Muscle layer of duodenum (tissue), 2 donors: ENCODE measurements at regions not wholly inside any gene's neighbourhood (a gene's known extent, or its start where the extent isn't known, plus 50 kb on each side); places are given as distances from the start of the nearest gene placed in this dataset.

Experiments used
- H3K27ac ChIP-seq: one replicate; pipeline ENCODE4 v1.7.0; 2013; ENCODE audit warnings: mild to moderate bottlenecking, low read length
- H3K27me3 ChIP-seq: one replicate; pipeline ENCODE4 v1.7.0; 2013; ENCODE audit warnings: low read depth, mild to moderate bottlenecking, control low read depth, low read length
- H3K36me3 ChIP-seq, 2 donors: one replicate each; pipeline ENCODE4 v1.7.0; 2013; ENCODE audit warnings: low read length in 2 of 2, control low read depth in 1 of 2, mild to moderate bottlenecking in 1 of 2; ENCODE audit not compliant: insufficient read depth in 2 of 2, control insufficient read depth in 1 of 2
- H3K4me1 ChIP-seq, 2 donors: one replicate each; pipeline ENCODE4 v1.7.0; 2013; ENCODE audit warnings: low read length in 2 of 2, mild to moderate bottlenecking in 2 of 2, control low read depth in 1 of 2, moderate library complexity in 1 of 2; ENCODE audit not compliant: insufficient read depth in 2 of 2, control insufficient read depth in 1 of 2
- H3K4me3 ChIP-seq, 2 donors: one replicate each; pipeline ENCODE4 v1.7.0; 2013; ENCODE audit warnings: low read length in 2 of 2, low read depth in 1 of 2, mild to moderate bottlenecking in 1 of 2
- H3K9me3 ChIP-seq, 2 donors: one replicate each; pipeline ENCODE4 v1.7.0; 2013; ENCODE audit warnings: low read length in 2 of 2, control low read depth in 1 of 2, mild to moderate bottlenecking in 1 of 2; ENCODE audit not compliant: control insufficient read depth in 1 of 2
- donor health status: healthy.

- H3K36me3 ChIP-seq, result no peaks in the 10 kb centered on the region
- H3K4me3 ChIP-seq, result no peak overlapping the region
- no peak overlapping the region for H3K27ac ChIP-seq
- no peaks in the 10 kb centered on the region for H3K27me3 ChIP-seq
- H3K9me3 ChIP-seq, result no peaks in the 10 kb centered on the region
- no peaks in the 10 kb centered on the region for H3K4me1 ChIP-seq
Observed at GRCh38 chr2:41896186-41896846, 151.5 kb upstream of the PKDCC start.

- Histone ChIP-seq H3K9me3 (no peaks in the 10 kb centered on the region), H3K4me1 (no peaks in the 10 kb centered on the region), H3K4me3 (no peak overlapping the region), H3K36me3 (no peaks in the 10 kb centered on the region), H3K27ac (no peak overlapping the region), H3K27me3 (no peaks in the 10 kb centered on the region)
Observed at GRCh38 chr2:41899189-41899588, 148.6 kb upstream of the PKDCC start.

DNA sequence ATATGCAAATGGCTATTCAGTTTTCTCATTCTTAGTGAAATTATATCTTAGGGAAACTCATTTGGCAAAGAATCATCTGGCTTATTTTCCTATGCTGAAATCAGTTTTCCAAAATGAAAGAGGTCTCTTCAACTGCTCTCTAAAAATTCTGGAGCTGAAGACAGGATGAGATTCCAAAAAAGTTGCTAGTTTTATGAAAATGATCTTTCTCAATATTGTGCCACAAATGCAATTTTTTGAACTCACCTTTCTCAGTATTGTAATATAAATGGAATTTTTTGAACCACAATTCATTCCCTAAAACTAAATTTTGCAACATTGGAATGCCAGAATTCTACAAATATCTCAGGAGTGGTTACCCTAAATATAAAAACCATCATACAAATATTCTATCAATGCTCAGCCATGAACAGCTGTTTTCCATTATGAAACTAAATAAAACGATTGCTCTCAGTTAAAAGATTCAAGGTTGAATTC is 147.7 kb upstream of the PKDCC start:
- H3K36me3 ChIP-seq, result no peaks in the 10 kb centered on the region
- H3K4me1 ChIP-seq, result no peaks in the 10 kb centered on the region
- H3K27ac ChIP-seq, result no peak overlapping the region
- H3K4me3 ChIP-seq, result no peak overlapping the region
- no peaks in the 10 kb centered on the region for H3K27me3 ChIP-seq
- H3K9me3 ChIP-seq, result no peaks in the 10 kb centered on the region

GRCh38 chr2:41902897-41903296 is 144.9 kb upstream of the PKDCC start:
- Histone ChIP-seq H3K4me3 (no peak overlapping the region), H3K36me3 (no peaks in the 10 kb centered on the region), H3K27ac (no peak overlapping the region), H3K27me3 (no peaks in the 10 kb centered on the region), H3K4me1 (peaks cover 0 to 5% of the 10 kb centered on the region in 2 donors), H3K9me3 (no peaks in the 10 kb centered on the region)

DNA sequence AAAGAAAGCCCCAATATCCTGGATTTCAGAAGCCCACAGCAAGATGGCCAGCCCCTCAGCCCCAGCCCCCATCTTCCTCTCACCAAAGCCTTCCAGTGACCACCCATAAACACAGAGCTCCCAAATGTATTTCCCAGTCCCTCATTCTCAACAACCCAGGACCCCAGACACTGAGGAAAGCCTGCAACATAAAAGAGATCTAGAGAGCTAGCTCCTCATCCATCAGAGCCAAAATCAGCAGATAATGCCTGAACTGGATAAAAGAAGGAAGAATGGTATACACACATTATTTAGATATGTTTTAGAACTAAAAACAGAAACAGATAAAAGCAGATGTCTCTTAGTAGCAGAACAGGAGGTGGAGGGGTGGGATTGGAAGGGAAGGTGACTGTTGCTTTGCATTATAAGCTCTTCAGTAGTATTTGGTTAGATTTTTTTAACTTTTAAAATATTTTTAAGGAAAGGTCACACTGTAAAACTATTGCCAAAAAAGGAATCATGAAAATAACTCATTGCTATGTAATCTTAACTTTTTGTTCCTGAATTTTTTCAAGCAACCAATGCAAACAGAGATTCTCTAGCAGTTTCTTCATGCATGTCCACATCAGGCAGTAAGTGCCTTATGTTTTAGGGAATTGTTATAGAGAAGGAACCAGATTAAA is 144.2 kb upstream of the PKDCC start:
- no peaks in the 10 kb centered on the region for H3K27me3 ChIP-seq
- H3K4me3 ChIP-seq, result no peak overlapping the region
- no peaks in the 10 kb centered on the region for H3K9me3 ChIP-seq
- no peak overlapping the region for H3K27ac ChIP-seq
- H3K4me1 ChIP-seq, result peaks cover 0 to 5% of the 10 kb centered on the region in 2 donors
- H3K36me3 ChIP-seq, result no peaks in the 10 kb centered on the region

DNA sequence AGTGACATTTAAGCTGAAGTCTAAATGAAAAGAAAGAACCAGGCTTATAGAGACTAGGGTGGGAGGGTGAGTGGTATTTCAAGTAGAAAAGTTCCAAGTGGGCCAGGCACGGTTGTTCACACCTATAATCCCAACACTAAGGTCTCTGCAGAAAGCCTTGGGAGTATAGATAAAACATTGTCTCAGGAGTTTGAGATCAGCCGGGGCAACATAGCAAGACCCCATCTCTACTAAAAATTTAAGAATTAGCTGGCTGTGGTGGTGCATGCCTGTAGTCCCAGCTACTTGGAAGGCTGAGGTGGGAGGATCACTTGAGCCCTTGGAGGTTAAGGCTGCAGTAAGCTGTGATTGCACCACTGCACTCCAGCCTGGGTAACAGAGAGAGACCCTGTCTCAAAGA is 143.4 kb upstream of the PKDCC start:
- no peaks in the 10 kb centered on the region for H3K9me3 ChIP-seq
- H3K36me3 ChIP-seq, result no peaks in the 10 kb centered on the region
- H3K4me3 ChIP-seq, result no peak overlapping the region
- no peaks in the 10 kb centered on the region for H3K27me3 ChIP-seq
- peaks cover 0 to 5% of the 10 kb centered on the region in 2 donors for H3K4me1 ChIP-seq
- H3K27ac ChIP-seq, result no peak overlapping the region

DNA sequence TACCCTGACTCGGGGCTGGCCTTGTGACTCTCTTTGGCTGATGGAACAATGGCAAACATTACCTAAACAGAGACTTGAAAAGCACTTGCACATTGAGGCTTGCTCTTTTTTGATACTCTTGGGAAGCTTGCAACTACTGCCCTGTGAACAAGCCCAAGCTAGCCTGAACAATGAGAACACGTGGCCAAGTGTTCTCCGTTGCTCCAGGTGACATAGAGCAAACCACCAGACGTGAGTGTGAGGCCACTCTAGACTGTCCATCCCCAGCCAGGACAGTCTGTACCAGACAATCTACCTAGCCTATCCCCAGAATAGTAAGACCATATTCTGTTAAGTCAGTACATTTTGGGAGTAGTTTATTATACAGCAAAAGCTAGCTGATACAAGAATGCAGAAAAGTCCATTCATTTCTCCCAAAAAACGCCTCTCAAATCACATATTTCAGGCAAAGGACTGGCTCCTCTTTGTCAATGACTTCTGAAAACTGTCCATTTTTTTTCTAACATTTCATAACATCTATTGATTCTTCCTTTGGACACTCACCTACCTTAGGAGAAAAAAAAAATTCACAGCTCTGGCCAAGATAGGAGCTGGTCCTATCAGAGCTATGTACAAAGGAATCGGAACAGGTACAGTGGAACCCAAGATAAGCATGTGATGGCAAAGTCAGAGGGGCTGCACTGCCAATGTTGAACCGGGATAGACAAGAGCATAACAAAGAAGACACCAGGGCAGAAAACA is 142.1 kb upstream of the PKDCC start:
- H3K36me3 ChIP-seq, result no peaks in the 10 kb centered on the region
- no peak overlapping the region for H3K4me3 ChIP-seq

DNA sequence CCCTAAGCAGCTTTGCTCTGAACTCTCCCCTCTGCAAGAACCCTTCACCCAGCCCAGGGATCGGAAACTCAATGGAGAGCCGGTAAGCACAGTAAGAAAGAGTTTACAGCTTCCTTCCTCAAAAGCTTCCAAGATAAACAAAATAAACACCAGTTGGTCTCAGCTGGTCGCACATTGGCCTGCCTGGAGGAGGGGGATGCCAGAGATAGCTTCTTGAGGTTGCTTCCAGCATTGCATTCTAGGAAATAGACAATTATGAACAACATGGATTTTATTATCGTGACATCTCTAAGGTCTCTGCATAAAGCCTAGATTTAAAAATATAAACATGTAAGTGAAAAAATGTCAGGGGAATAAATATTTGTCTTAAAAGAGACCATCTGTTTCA is 141.5 kb upstream of the PKDCC start:
- Histone ChIP-seq H3K4me1 (peaks cover 4 to 5% of the 10 kb centered on the region in 2 donors), H3K4me3 (no peak overlapping the region), H3K36me3 (no peaks in the 10 kb centered on the region), H3K27me3 (no peaks in the 10 kb centered on the region), H3K9me3 (no peaks in the 10 kb centered on the region), H3K27ac (no peak overlapping the region)

More for the DNA sequence above, 142.1 kb upstream of the PKDCC start:
- H3K27me3 ChIP-seq, result no peaks in the 10 kb centered on the region
- no peaks in the 10 kb centered on the region for H3K9me3 ChIP-seq
- H3K4me1 ChIP-seq, result peaks cover 0 to 5% of the 10 kb centered on the region in 2 donors
- H3K27ac ChIP-seq, result no peak overlapping the region

GRCh38 chr2:41907141-41907540 is 140.7 kb upstream of the PKDCC start:
- Histone ChIP-seq H3K36me3 (no peaks in the 10 kb centered on the region), H3K27ac (no peak overlapping the region), H3K27me3 (no peaks in the 10 kb centered on the region), H3K9me3 (no peaks in the 10 kb centered on the region), H3K4me1 (peaks cover 6 to 9% of the 10 kb centered on the region in 2 donors), H3K4me3 (no peak overlapping the region)

DNA sequence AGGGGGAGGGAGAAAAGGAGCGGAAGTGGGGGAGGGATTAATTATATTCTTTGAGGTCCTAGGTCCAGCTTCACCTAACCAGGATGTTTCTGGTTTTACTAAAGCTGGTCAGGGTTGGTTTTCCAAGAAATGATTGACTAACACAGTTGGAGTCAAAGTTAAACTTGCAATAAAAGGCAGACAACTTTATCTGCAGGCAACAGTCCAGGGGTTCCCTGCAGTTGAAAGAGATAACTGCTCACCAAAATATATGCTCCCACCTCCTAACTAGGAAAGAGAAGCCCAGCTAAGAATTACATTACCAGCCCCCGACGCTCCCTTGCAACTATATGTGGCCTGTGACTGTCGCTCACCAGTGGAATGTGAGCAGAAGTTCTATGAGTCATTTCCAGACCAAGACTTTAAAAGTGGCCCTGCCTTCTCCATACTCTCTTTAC is 140.0 kb upstream of the PKDCC start:
- H3K27ac ChIP-seq, result no peak overlapping the region
- H3K27me3 ChIP-seq, result no peaks in the 10 kb centered on the region
- H3K4me1 ChIP-seq, result peaks cover 9 to 15% of the 10 kb centered on the region in 2 donors

GRCh38 chr2:41908349-41908748 is 139.5 kb upstream of the PKDCC start:
- Histone ChIP-seq H3K4me3 (no peak overlapping the region), H3K27me3 (no peaks in the 10 kb centered on the region), H3K36me3 (no peaks in the 10 kb centered on the region), H3K9me3 (no peaks in the 10 kb centered on the region), H3K27ac (no peak overlapping the region), H3K4me1 (peaks cover 11 to 16% of the 10 kb centered on the region in 2 donors)

More for the DNA sequence above, 140.0 kb upstream of the PKDCC start:
- Histone ChIP-seq H3K36me3 (no peaks in the 10 kb centered on the region), H3K9me3 (no peaks in the 10 kb centered on the region), H3K4me3 (no peak overlapping the region)
